T1000 (cell line): ENCODE measurements at regions not wholly inside any gene's neighbourhood (a gene's known extent, or its start where the extent isn't known, plus 50 kb on each side); places are given as distances from the start of the nearest gene placed in this dataset.

Experiments used
- DNase-seq: peaks from one replicate; lab custom pipeline; 2025; ENCODE audit warnings: mixed read lengths; lab: John Stamatoyannopoulos, UW

DNA sequence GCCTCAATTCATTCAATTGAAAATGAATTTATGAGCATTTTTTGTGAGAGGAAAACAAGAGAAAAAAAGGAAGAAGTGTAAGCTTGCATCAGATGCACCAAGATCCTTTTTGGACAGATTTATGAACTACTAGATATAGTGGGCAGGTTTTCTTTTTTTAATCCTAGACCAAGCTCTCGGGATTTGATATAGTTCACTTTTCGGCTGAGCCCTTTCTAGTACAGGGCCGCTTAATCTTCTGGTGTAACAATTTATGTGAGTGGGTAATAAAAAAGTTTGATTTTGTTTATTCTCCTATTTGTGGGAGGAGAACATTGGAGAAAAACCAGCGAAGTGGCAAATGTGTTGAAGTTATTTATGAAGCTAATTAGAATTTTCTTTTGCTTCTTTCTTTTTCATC, 538.0 kb downstream of the UTRN start:
- DNase-seq, result no peak

DNA sequence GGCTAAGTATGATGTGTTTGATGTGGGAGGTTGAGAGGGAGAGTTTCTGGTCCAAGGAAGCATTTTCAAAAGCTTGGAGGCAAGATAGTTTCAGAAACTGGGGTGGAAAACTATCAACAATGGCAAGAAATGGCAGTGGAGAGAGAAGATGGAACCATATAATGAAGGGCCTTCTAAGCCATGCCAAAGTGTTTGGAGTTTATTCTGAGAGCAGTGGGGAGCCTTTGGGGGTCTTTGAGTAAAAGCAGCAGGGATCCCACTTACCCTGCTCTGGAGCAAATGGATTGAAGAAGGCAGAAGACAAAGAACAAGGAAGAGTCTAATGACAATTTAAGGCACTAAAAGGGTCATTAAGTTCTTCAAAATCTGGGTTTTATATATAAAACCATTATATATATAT, 538.9 kb downstream of the UTRN start:
- DNase-seq, result no peak

DNA sequence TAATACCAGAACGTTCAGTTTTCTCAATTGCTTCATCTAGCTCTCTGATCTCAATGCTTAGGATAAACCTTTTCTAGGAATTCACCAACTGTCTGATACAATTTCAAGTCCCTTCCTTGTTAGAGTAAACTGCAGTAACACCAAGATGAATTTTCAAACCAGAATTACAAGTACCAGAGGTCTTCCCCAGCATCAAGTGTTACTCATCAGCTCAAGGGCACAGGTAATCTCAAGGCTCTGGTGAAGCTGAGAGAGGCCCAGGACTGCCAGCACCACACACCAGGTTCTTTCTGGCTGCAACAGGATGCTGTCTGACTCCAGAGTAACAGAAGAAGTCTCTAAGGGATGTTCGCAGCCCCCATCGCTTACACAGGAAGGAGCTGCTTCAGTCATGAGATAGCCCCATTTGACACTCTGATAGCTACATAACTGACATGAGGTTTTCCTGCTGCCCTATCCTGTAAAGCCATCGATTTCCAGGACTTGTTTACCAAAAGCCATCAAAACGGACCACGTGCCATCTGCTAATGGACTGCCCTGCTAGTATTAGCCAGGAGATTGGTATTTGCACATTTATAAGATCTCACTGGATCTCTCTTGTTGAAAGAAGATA, 549.4 kb downstream of the UTRN start:
- DNase-seq, result no peak

DNA sequence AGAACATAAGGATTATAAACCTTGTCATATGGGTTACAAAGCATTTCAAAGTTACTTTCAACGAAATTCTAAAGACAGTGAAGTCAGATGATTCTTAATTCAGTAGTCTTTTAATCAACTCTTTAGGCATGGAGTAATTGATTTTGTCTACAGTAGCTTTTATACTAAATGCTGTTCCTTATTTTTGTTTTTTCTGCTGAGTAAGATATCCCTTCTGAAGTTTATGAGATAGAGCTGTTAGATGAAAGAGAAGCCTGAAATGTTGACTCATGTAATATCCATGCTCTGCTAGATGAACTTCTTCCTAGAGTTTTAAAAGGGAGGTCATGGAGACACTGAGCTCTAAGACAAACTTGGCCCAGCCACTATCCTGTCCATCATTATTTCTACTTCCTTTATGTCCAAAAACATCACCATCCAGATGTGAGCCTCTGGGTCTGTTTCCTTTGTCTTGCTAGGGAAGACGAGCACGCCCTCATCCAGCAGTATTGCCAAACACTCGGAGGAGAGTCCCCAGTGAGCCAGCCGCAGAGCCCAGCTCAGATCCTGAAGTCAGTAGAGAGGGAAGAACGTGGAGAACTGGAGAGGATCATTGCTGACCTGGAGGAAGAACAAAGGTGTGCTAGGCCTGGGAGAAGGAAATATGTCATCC, 550.3 kb downstream of the UTRN start:
- no peak for DNase-seq

GRCh38 chr6:144840619-144841018, 555.5 kb downstream of the UTRN start:
- DNase-seq, result no peak

DNA sequence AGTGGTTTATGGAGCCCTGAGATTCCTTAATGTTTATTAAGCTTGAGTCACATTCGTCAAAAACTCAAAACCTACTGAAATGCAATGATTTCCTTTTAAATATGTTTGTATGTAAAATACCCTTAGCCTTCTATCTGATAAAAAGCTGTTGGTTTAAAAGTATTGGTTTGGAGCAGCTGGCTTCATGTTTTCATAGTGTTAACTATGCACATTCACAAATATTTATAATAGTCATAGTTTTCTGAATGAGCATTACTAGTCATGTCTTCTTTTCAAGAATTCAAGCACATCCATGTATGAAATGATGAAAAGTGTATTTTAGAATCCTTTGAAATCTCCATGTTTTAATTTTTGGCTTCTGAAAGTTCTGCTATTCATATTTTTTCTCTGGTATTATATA, 558.6 kb downstream of the UTRN start:
- no peak for DNase-seq

DNA sequence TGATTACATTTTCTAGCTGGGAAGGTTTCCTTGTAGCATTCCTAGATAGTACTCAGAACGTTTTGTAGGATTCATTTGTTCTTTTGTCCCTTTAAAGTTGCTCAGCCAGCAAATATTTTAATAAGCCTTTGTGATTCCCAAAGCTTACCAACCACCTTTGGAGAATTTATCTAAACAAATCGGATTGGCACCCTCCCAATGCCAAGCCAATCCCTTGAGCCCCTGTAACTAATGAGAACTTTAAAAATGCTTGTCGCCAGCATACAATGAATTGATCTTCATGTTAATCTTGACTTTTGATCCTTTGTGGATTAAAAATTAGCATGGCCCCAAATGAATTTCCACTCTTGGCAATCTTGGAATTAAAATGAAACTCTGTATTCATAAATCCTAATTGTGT, 559.5 kb downstream of the UTRN start:
- DNase-seq, result no peak

GRCh38 chr6:144845186-144845585, 560.1 kb downstream of the UTRN start:
- DNase-seq, result no peak

- DNase-seq, result no peak
These were observed 562.8 kb downstream of the UTRN start for GRCh38 chr6:144847916-144848315.

- DNase-seq, result no peak
These were observed 564.8 kb downstream of the UTRN start for GRCh38 chr6:144849920-144850319.

- DNase-seq, result no peak
These were observed 568.5 kb downstream of the UTRN start for GRCh38 chr6:144853603-144854002.

DNA sequence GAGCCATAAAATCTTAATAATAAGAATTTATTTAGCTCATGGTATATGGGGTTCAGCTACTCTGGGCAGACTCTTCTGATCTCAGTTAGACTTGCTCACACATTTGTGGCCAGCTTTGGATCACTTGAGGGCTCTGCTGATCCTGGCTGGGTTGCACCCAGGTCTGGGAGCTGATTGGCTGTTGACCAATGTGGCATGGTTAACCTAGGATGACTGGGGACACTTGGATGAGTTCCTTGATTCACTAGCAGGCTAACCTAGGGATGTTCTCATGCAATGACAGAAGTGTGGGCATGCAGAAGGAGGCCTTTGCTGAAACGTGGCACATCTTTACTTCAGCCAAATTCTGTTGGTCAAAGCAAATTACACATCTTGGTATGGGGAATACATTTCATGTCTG, 569.5 kb downstream of the UTRN start:
- DNase-seq, result no peak

- DNase-seq, result no peak
These were observed 570.2 kb downstream of the UTRN start for GRCh38 chr6:144855375-144855774.

DNA sequence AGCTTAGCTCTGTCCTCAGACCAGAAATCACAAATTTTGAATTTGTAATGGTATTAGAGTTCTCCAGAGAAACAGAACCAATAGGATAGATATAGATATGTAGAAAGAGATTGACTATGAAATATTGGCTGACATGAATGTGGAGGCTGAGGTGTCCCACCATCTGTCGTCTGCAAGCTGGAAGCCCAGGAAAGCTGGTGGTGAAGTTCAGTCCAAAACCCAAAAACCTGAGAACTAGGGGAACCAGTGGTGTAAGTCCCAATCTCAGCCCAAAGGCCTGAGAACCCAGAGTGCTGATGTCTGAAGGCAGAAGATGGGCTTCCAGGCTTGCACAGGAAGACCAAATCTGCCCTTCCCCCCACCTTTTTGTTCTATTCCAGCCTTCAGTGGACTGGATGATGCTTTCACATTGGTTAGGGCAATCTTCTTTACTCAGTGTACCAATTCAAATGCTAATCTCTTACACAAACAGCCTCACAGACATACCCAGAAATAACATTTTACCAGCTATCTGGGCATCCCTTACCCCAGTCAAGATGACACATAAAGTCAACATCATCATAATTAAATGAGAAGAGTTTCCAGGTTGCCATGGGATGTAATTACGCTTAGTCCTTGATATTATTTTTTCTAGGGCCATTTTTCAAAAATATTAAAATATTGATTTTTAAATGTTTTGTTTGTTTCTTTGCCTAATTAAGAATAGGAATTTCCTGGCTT, 570.8 kb downstream of the UTRN start:
- no peak for DNase-seq

- DNase-seq, result no peak
These were observed 571.5 kb downstream of the UTRN start for GRCh38 chr6:144856622-144857021.

- no peak for DNase-seq
These were observed 572.0 kb downstream of the UTRN start for GRCh38 chr6:144857086-144857485.

GRCh38 chr6:144862769-144863168, 577.6 kb downstream of the UTRN start:
- no peak for DNase-seq

GRCh38 chr6:144867761-144868160, 582.6 kb downstream of the UTRN start:
- no peak for DNase-seq

DNA sequence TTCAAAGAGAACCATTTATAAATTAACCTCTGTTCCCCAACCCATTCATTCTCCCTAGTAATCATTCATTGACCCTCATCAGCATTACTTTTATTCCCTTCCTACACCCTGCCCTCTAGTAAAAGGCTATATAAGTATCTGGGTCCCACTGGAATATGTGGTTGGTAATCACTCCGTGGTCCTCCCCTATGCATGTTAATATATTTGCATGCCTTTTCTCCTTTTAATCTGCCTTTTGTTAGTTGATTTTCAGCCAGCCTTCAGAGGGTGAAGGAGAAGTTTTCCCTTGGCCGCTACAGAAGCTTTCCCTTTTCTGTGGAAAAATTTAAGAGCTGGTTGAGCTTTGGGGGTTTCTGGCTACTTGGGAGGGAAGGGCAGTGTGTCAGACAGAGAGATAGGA, 585.6 kb downstream of the UTRN start:
- DNase-seq, result no peak

GRCh38 chr6:144873623-144874378, 588.7 kb downstream of the UTRN start:
- no peak for DNase-seq

DNA sequence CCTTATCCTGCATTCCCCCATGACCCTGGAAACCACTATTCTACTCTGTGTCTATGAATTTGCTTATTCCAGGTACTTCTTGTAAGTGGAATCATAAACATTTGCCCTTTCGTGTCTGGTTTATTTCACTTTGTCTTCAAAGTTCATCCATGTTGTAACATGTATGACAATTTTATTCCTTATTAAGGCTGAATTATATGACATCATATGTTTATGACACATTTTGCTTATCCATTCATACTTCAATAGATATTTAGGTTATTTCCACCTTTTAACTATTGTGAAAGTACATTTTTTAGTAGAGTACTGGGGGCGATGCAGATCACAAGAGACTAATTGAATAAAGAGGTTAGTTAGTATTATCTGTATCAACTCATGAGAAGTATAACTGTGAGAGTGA, 591.6 kb downstream of the UTRN start:
- DNase-seq, result no peak

DNA sequence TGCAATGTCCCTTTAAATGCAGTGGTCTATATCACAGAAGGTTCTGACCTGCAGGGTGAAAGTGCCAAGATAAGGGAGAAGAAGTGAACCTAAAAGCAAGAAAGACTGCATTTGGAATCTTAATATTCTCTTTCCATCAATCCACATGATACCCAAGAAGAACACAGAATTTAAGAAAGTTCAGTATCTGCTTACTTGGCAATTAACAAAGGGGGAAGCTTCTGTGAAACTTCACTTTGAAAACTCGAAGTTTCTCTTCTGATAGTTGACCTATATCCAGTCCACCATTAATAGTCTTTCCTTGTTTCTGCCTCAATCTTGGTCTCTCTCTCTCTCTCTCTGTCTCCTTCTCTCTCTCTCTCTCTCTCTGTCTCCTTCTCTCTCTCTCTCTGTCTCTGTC, 592.0 kb downstream of the UTRN start:
- DNase-seq, result no peak

DNA sequence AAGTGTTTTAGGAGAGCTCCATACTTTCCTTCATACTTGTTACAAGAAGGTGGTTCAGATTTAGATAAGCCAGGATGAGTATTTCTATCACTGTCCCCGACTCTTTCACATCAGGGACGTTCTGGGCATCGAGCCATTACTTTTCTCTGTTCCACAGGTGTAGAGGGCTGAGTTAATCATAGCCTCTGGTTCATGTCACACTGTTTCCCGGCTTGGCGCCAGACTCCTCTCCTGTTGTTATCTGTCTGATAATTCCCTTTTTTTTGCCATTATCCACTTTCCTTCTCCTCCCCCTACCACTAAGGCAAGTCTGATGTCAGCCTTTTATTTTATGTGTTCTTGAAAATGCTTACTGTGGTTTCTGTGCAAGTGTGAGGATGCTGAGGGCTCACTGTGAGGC, 593.4 kb downstream of the UTRN start:
- DNase-seq, result no peak
